ENCODE measurements at regions not wholly inside any gene's neighbourhood (a gene's known extent, or its start where the extent isn't known, plus 50 kb on each side); places are given as distances from the start of the nearest gene placed in this dataset.

DNA sequence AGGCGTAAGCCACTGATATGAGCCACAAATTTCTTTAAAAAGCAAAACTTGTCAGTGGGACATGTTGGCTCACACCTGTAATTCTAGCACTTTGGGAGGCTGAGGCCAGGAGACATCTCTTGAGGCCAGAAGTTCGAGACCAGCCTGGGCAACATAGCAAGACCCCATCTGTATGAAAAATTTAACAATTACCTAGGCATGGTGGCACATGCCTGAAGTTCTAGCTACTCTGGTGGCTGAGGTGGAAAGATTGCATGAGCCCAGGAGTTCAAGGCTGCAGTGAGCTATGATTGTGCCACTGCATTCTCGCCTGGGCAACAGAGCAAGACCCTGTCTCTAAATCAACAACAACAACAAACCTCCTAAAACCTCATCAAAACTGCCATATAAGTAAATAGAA is 147.6 kb upstream of the BARHL2 start:
- TF ChIP-seq, protein P1, sequence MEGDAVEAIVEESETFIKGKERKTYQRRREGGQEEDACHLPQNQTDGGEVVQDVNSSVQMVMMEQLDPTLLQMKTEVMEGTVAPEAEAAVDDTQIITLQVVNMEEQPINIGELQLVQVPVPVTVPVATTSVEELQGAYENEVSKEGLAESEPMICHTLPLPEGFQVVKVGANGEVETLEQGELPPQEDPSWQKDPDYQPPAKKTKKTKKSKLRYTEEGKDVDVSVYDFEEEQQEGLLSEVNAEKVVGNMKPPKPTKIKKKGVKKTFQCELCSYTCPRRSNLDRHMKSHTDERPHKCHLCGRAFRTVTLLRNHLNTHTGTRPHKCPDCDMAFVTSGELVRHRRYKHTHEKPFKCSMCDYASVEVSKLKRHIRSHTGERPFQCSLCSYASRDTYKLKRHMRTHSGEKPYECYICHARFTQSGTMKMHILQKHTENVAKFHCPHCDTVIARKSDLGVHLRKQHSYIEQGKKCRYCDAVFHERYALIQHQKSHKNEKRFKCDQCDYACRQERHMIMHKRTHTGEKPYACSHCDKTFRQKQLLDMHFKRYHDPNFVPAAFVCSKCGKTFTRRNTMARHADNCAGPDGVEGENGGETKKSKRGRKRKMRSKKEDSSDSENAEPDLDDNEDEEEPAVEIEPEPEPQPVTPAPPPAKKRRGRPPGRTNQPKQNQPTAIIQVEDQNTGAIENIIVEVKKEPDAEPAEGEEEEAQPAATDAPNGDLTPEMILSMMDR (IDR thresholded peaks at IDR 0.05), result no peak
- no peak for TF ChIP-seq POLR2A (IDR thresholded peaks at IDR 0.05)
